ENCODE measurements at regions not wholly inside any gene's neighbourhood (a gene's known extent, or its start where the extent isn't known, plus 50 kb on each side); places are given as distances from the start of the nearest gene placed in this dataset.

DNA sequence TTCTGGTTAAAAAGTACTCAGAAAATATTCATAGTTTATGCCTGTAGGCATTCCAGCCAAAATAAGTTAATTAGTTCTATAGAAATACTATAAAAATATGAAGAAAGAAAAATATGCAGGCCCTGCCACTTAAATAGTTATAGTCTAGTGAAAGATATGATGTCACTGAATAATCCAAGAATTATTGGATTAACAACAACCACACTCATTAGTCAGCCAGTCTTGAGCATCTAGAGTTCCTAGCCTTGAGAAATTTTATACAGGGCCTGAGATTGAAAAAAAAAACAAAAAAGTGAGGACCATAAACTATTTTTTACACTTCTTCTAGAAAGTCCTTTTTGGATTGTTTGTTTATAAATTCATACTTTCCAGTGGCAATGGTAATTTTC lies 823.0 kb downstream of the FAT4 start:
- ChIA-PET CTCF (no interaction called here), POLR2A (ENCODE audit: low non-redundant PET) (no interaction called here)

DNA sequence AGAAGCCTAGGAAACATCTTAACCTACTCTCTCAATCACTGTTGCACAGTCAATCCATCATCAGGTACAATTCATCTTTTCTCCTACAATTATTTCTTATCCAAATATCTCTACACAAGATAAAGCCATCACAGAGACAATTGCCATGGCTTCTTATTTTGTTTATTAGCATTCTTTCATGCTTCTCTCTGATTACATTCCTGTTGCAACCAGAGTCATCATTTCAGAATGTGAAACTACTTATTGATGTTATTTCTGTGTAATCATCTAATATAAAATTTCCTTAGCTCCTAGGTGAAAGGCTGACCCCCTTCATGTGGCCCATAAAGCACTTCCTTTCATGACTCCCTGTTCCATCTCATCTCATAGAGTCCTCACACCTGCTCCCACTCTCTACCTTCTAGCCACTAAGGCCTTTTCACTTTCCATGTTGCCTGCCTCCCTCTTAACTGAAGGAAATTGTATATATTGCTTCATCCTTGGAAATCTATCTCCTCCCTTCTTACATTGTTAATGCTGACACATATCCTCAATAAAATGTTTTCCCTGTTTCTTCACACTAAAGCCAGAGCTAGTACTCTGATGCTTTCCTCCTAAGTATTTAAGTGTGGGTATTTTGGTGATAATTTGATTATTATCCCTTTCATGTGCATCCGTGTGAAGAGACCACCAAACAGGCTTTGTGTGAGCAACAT lies 829.9 kb downstream of the FAT4 start:
- POLR2A ChIA-PET (ENCODE audit: low non-redundant PET): no interaction called here
- TF ChIP-seq CTCF (conservative IDR thresholded peaks at IDR 0.05; ENCODE audit: low read depth): no peak
- no peak for DNase-seq (ENCODE audit: low spot score)
- H3K27ac ChIP-seq: no peak overlapping the region
- CTCF ChIA-PET: no interaction called here

More for the DNA sequence above, 823.0 kb downstream of the FAT4 start:
- DNase-seq (ENCODE audit: low spot score): no peak
- H3K27ac ChIP-seq: no peak overlapping the region
- no peak for TF ChIP-seq CTCF (conservative IDR thresholded peaks at IDR 0.05; ENCODE audit: low read depth)

DNA sequence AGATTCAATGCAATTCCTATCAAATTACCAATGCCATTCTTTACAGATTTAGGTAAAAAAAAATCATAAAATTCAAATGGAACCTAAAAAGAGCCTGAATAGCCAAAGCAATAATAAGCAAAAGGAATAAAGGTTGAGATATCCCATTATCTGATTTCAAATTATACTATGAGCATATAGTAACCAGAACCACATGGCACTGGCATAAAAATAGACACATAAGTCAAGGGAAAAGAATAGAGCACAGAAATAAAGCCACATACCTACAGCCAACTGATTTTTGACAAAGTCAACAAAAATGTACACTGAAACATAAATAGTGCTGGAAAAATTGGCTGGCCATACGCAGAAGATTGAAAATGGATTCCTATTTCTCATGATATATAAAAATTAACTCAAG lies 853.7 kb downstream of the FAT4 start:
- DNase-seq (ENCODE audit: low spot score): no peak
- ChIA-PET POLR2A (ENCODE audit: low non-redundant PET) (no interaction called here), CTCF (no interaction called here)
- no peak overlapping the region for H3K27ac ChIP-seq
- no peak for TF ChIP-seq CTCF (conservative IDR thresholded peaks at IDR 0.05; ENCODE audit: low read depth)

- TF ChIP-seq CTCF (conservative IDR thresholded peaks at IDR 0.05; ENCODE audit: low read depth): no peak
- POLR2A ChIA-PET (ENCODE audit: low non-redundant PET): no interaction called here
Measured at GRCh38 chr4:126172126-126172525, 857.4 kb downstream of the FAT4 start.

GRCh38 chr4:126174627-126175026 lies 859.9 kb downstream of the FAT4 start:
- ChIA-PET CTCF (no interaction called here), POLR2A (ENCODE audit: low non-redundant PET) (no interaction called here)

More at GRCh38 chr4:126172126-126172525, 857.4 kb downstream of the FAT4 start:
- CTCF ChIA-PET: no interaction called here
- DNase-seq (ENCODE audit: low spot score): no peak
- no peak overlapping the region for H3K27ac ChIP-seq

DNA sequence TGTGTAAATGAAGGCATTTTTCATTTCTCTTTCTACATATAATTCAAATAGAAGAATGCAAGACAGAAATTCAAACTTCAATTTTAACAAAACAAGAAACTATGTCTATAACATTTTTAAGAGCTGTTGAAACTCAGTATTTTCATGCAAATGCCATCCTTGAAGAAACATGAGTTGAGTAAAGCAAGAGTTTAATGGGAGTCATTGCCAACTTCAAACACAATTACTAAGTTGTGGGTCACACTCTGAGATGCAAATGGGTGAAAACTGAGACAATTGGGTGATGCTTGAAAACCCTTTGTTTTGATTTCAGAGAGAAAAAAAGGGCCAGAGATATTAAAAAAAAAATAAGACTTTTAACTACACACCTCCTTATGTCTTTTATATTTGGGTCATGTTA lies 865.9 kb downstream of the FAT4 start:
- ChIA-PET CTCF (interaction anchor here (0.6 to 0.7 kb wide), 2 partner anchors 396 to 1553 kb away, joined by 3 to 7 read pairs; no protein-coding TSS in a partner anchor), POLR2A (ENCODE audit: low non-redundant PET) (no interaction called here)
- TF ChIP-seq CTCF (conservative IDR thresholded peaks at IDR 0.05; ENCODE audit: low read depth): no peak
- no peak overlapping the region for H3K27ac ChIP-seq
- no peak for DNase-seq (ENCODE audit: low spot score)

More at GRCh38 chr4:126174627-126175026, 859.9 kb downstream of the FAT4 start:
- TF ChIP-seq CTCF (conservative IDR thresholded peaks at IDR 0.05; ENCODE audit: low read depth): no peak
- H3K27ac ChIP-seq: no peak overlapping the region
- DNase-seq (ENCODE audit: low spot score): no peak

All from RWPE1 (cell line).